ENCODE measurements at regions not wholly inside any gene's neighbourhood (a gene's known extent, or its start where the extent isn't known, plus 50 kb on each side); places are given as distances from the start of the nearest gene placed in this dataset.

GRCh38 chr14:57071639-57072038 is 197.1 kb downstream of the EXOC5 start:
- no peak overlapping the region for H3K9ac ChIP-seq (ENCODE audit: extremely low read depth, insufficient read length, low read length)
- no peak overlapping the region for H4K5ac ChIP-seq (ENCODE audit: insufficient read length, low read depth, low read length)
- no peaks in the 10 kb centered on the region; the same call in 1 of the 2 replicates for H3K4me1 ChIP-seq (ENCODE audit: insufficient read depth, low read length)

More at GRCh38 chr14:57071639-57072038, 197.1 kb downstream of the EXOC5 start:
- Histone ChIP-seq H3K23me2 (ENCODE audit: insufficient read length, low read depth, low read length, poor library complexity, severe bottlenecking) (no peaks in the 10 kb centered on the region), H2BK120ac (ENCODE audit: low read depth, low read length, poor library complexity, severe bottlenecking) (no peak overlapping the region), H4K8ac (replicated peaks; ENCODE audit: insufficient read length, low read depth, low read length) (no peak overlapping the region), H3K4ac (ENCODE audit: low read depth, low read length) (no peak overlapping the region), H4K91ac (ENCODE audit: insufficient read length, low read depth, low read length) (no peak overlapping the region), H3K18ac (ENCODE audit: insufficient read length, low read depth, low read length) (no peak overlapping the region), H3K4me2 (ENCODE audit: insufficient read depth, insufficient read length, low read length) (no peak overlapping the region), H3K79me2 (ENCODE audit: insufficient read depth, low read length) (no peaks in the 10 kb centered on the region), H3K27me3 (ENCODE audit: insufficient read depth, low read length) (no peaks in the 10 kb centered on the region), H3K9me3 (ENCODE audit: control insufficient read depth, low read depth, low read length) (no peaks in the 10 kb centered on the region), H3K27ac (ENCODE audit: insufficient read length, low read depth, low read length) (no peak overlapping the region), H2AK5ac (ENCODE audit: insufficient read length, low read length) (no peak overlapping the region), H3K14ac (ENCODE audit: insufficient read depth, low read length) (no peak overlapping the region), H2BK15ac (ENCODE audit: low read depth, low read length) (no peak overlapping the region), H2AFZ (ENCODE audit: low read length) (no peak overlapping the region), H2BK12ac (ENCODE audit: insufficient read length, low read depth, low read length) (no peak overlapping the region), H2BK20ac (ENCODE audit: low read depth, low read length, poor library complexity, severe bottlenecking) (no peak overlapping the region), H2BK5ac (ENCODE audit: insufficient read length, low read length) (no peak overlapping the region), H3T11ph (ENCODE audit: low read length) (no peak overlapping the region), H4K20me1 (ENCODE audit: control insufficient read depth, insufficient read depth, insufficient read length) (no peaks in the 10 kb centered on the region), H3K23ac (ENCODE audit: insufficient read length, low read depth, low read length) (no peak overlapping the region), H3K56ac (ENCODE audit: insufficient read length, low read depth, low read length) (no peak overlapping the region), H3K79me1 (ENCODE audit: insufficient read depth, low read depth, low read length, poor library complexity, severe bottlenecking) (peaks cover 2% of the 10 kb centered on the region)
- no peak overlapping the region for H3K4me3 Mint-ChIP-seq
- no peak for DNase-seq
- H3K27ac Mint-ChIP-seq, result no peak overlapping the region
- no peak for TF ChIP-seq CTCF (conservative IDR thresholded peaks at IDR 0.05)
- peaks cover 27 to 43% of the 10 kb centered on the region in 2 experiments for H3K4me1 Mint-ChIP-seq
- no peaks in the 10 kb centered on the region; a peak in 1 of 5 replicates for H3K9me3 Mint-ChIP-seq
- H3K36me3 Mint-ChIP-seq (ENCODE audit: insufficient read depth in 1 of 3, low read depth in 3 of 3), result no peaks in the 10 kb centered on the region
- WGBS (ENCODE audit: extremely low coverage, insufficient read length, low lambda C conversion rate), result no CpG with 5 or more reads among the region's 1 CpG
- no peaks in the 10 kb centered on the region for H3K27me3 Mint-ChIP-seq (ENCODE audit: low read depth)

Data from H9 (cell line).